GM23338 (cell line): ENCODE measurements at regions not wholly inside any gene's neighbourhood (a gene's known extent, or its start where the extent isn't known, plus 50 kb on each side); places are given as distances from the start of the nearest gene placed in this dataset.

ENCODE experiments used
- ATAC-seq: fragments of 200-7000 bp; cut with Tn5 transposase; 3 replicates; pipeline ENCODE4 v1.9.1; 2020
- DNase-seq: peaks from one replicate; pipeline ENCODE4 v3.0.0-alpha.2; 2015; ENCODE audit warnings: low spot score
- H2AFZ ChIP-seq: fragments of 200-600 bp; sonication (generic); 2 replicates; pipeline ENCODE4 v1.8.0; 2016; ENCODE audit warnings: antibody characterized with exemption, mild to moderate bottlenecking, moderate library complexity
- H3F3A ChIP-seq: fragments of 200-600 bp; sonication (generic); replicated peaks from 2 replicates; pipeline ENCODE4 v1.8.0; 2017; ENCODE audit warnings: antibody characterized with exemption, mixed run types, low read depth
- H3K27ac ChIP-seq: fragments of 200-600 bp; sonication (generic); 2 replicates; pipeline ENCODE4 v1.6.1; 2016; ENCODE audit warnings: low read depth
- H3K27me3 ChIP-seq: fragments of 200-600 bp; sonication (generic); 2 replicates; pipeline ENCODE4 v1.8.0; 2016; ENCODE audit warnings: mild to moderate bottlenecking, mixed run types, moderate library complexity; ENCODE audit not compliant: insufficient read depth
- H3K36me3 ChIP-seq: fragments of 200-600 bp; sonication (generic); 2 replicates; pipeline ENCODE4 v1.8.0; 2016; ENCODE audit warnings: mild to moderate bottlenecking; ENCODE audit not compliant: insufficient read depth
- H3K4me1 ChIP-seq: fragments of 200-600 bp; sonication (generic); 2 replicates; pipeline ENCODE4 v1.8.0; 2016; ENCODE audit warnings: mild to moderate bottlenecking, moderate library complexity; ENCODE audit not compliant: insufficient read depth
- H3K4me2 ChIP-seq: fragments of 200-600 bp; sonication (generic); 2 replicates; pipeline ENCODE4 v1.7.1; 2017; ENCODE audit warnings: mixed run types
- H3K4me3 ChIP-seq: fragments of 200-600 bp; sonication (generic); 2 replicates; pipeline ENCODE4 v1.6.1; 2016; ENCODE audit warnings: mixed run types
- H3K79me2 ChIP-seq: fragments of 200-600 bp; sonication (generic); replicated peaks from 2 replicates; pipeline ENCODE4 v1.8.0; 2017; ENCODE audit warnings: mild to moderate bottlenecking; ENCODE audit not compliant: insufficient read depth
- H3K9me2 ChIP-seq: fragments of 200-600 bp; sonication (generic); 2 replicates; pipeline ENCODE4 v1.8.0; 2017; ENCODE audit not compliant: insufficient read depth
- H4K20me1 ChIP-seq: fragments of 200-600 bp; sonication (generic); replicated peaks from 2 replicates; pipeline ENCODE4 v1.8.0; 2017; ENCODE audit warnings: mild to moderate bottlenecking; ENCODE audit not compliant: insufficient read depth
- H3K27ac Mint-ChIP-seq: 2 replicates; pipeline ENCODE4 v1.8.0; 2020; ENCODE audit warnings: inconsistent platforms, mild to moderate bottlenecking, moderate library complexity, mixed read lengths
- H3K27me3 Mint-ChIP-seq: 3 replicates; pipeline ENCODE4 v1.8.0; 2022; ENCODE audit warnings: low read depth, mild to moderate bottlenecking, moderate library complexity, mixed read lengths, inconsistent platforms; ENCODE audit not compliant: insufficient read depth, poor library complexity
- H3K36me3 Mint-ChIP-seq: 3 replicates; pipeline ENCODE4 v1.8.0; 2021; ENCODE audit warnings: low read depth, mild to moderate bottlenecking, inconsistent platforms, moderate library complexity, mixed read lengths
- H3K4me1 Mint-ChIP-seq: 3 replicates; pipeline ENCODE4 v1.8.0; 2020; ENCODE audit warnings: mild to moderate bottlenecking, inconsistent platforms, mixed read lengths
- H3K4me3 Mint-ChIP-seq: 3 replicates; pipeline ENCODE4 v1.8.0; 2021; ENCODE audit warnings: moderate library complexity, mild to moderate bottlenecking, inconsistent platforms, mixed read lengths
- H3K9me3 Mint-ChIP-seq: 3 replicates; pipeline ENCODE4 v1.8.0; 2020; ENCODE audit warnings: moderate library complexity, mild to moderate bottlenecking, inconsistent platforms, mixed read lengths
- CREB1 ChIP-seq: fragments of 250-450 bp; sonication (Bioruptor Pico); IDR thresholded peaks from 2 replicates; pipeline ENCODE4 v1.5.0; 2020; ENCODE audit warnings: low read depth, mild to moderate bottlenecking, moderate library complexity
- CTCF ChIP-seq, 2 experiments: fragments of 200-600 bp in 1 of 2; sonication (generic) in 1 of 2; conservative IDR thresholded peaks; 2 replicates each; pipeline versions ENCODE4 v1.5.1 to v1.6.1; 2016 to 2017; ENCODE audit warnings: antibody characterized with exemption in 2 of 2, low read depth in 2 of 2, mild to moderate bottlenecking in 2 of 2, moderate library complexity in 1 of 2
- ETS1 ChIP-seq: IDR thresholded peaks from 2 replicates; pipeline ENCODE4 v1.6.1; 2016; ENCODE audit warnings: antibody characterized with exemption
- EZH2 ChIP-seq: fragments of 200-600 bp; sonication (generic); IDR thresholded peaks from one replicate; pipeline ENCODE4 v1.8.0; 2017; ENCODE audit warnings: antibody characterized with exemption, mild to moderate bottlenecking, low read depth; ENCODE audit not compliant: unreplicated experiment
- EZH2phosphoT487 ChIP-seq: fragments of 200-600 bp; sonication (generic); IDR thresholded peaks from one replicate; pipeline ENCODE4 v1.8.1; 2018; ENCODE audit warnings: antibody characterized with exemption; ENCODE audit not compliant: unreplicated experiment
- JUNB ChIP-seq: IDR thresholded peaks from one replicate; pipeline ENCODE4 v1.6.1; 2016; ENCODE audit warnings: antibody characterized with exemption; ENCODE audit not compliant: unreplicated experiment
- NANOG ChIP-seq: IDR thresholded peaks from 2 replicates; pipeline ENCODE4 v1.6.1; 2016; ENCODE audit warnings: antibody characterized with exemption, borderline replicate concordance
- POLR2AphosphoS5 ChIP-seq: IDR thresholded peaks from 2 replicates; pipeline ENCODE4 v1.6.1; 2016; ENCODE audit warnings: antibody characterized with exemption, low read depth
- REST ChIP-seq: IDR thresholded peaks from one replicate; pipeline ENCODE4 v1.6.1; 2018; ENCODE audit warnings: antibody characterized with exemption; ENCODE audit not compliant: unreplicated experiment
- STAT1 ChIP-seq: IDR thresholded peaks from one replicate; pipeline ENCODE4 v1.6.1; 2016; ENCODE audit warnings: antibody characterized with exemption; ENCODE audit not compliant: unreplicated experiment
- ZNF114 ChIP-seq: fragments of 250-450 bp; sonication (Bioruptor Pico); IDR thresholded peaks from 2 replicates; pipeline ENCODE4 v1.5.0; 2020; ENCODE audit warnings: mild to moderate bottlenecking, moderate library complexity
- ZNF331 ChIP-seq: fragments of 250-450 bp; sonication (Bioruptor Pico); IDR thresholded peaks from 2 replicates; pipeline ENCODE4 v1.5.0; 2020; ENCODE audit warnings: low read depth, mild to moderate bottlenecking, moderate library complexity

GRCh38 chr7:51617686-51618085, 301.1 kb upstream of the COBL start (continued):
- TF ChIP-seq NANOG (no peak), EZH2phosphoT487 (no peak), ETS1 (no peak), CTCF (conservative IDR thresholded peaks at IDR 0.05; ENCODE audit: low read depth in 2 of 2) (no peak), ZNF114 (CRISPR knock-in tag) (no peak), REST (no peak), JUNB (no peak), POLR2AphosphoS5 (no peak), STAT1 (no peak)

- H2AFZ ChIP-seq, result no peak overlapping the region
- H3K4me1 ChIP-seq, result 0 out of 2 replicates have a peak, but pooled peaks cover 4% of the 10 kb centered on the region
- H3K79me2 ChIP-seq, result no peaks in the 10 kb centered on the region
- H3K9me2 ChIP-seq, result no peaks in the 10 kb centered on the region
- H3K4me3 ChIP-seq, result no peak overlapping the region
- Mint-ChIP-seq H3K27me3 (no peaks in the 10 kb centered on the region), H3K36me3 (no peaks in the 10 kb centered on the region), H3K4me1 (peaks cover 6% of the 10 kb centered on the region), H3K4me3 (no peak overlapping the region), H3K27ac (no peak overlapping the region), H3K9me3 (no peaks in the 10 kb centered on the region)
- ATAC-seq, result no peak
- no peaks in the 10 kb centered on the region for H4K20me1 ChIP-seq
- no peak overlapping the region for H3K27ac ChIP-seq
- DNase-seq, result no peak
- no peak overlapping the region for H3K4me2 ChIP-seq
- H3K36me3 ChIP-seq, result no peaks in the 10 kb centered on the region
- H3K27me3 ChIP-seq, result no peaks in the 10 kb centered on the region
- no peaks in the 10 kb centered on the region for H3F3A ChIP-seq
- TF ChIP-seq EZH2phosphoT487, result no peak
- TF ChIP-seq ZNF331 (CRISPR knock-in tag), result no peak
- no peak for TF ChIP-seq JUNB
- TF ChIP-seq STAT1, result no peak
- no peak for TF ChIP-seq ETS1
- TF ChIP-seq CREB1 (CRISPR knock-in tag), result no peak
- TF ChIP-seq CTCF (conservative IDR thresholded peaks at IDR 0.05; ENCODE audit: low read depth in 2 of 2), result no peak
- no peak for TF ChIP-seq POLR2AphosphoS5
- TF ChIP-seq NANOG, result no peak
- no peak for TF ChIP-seq EZH2
- TF ChIP-seq ZNF114 (CRISPR knock-in tag), result no peak
These were observed 297.3 kb upstream of the COBL start for GRCh38 chr7:51613911-51614357.
